HepG2 (cell line): ENCODE measurements at regions not wholly inside any gene's neighbourhood (a gene's known extent, or its start where the extent isn't known, plus 50 kb on each side); places are given as distances from the start of the nearest gene placed in this dataset.

Source experiments
- ATAC-seq: fragments of 200-7000 bp; cut with Tn5 transposase; 3 replicates; pipeline ENCODE4 v1.9.1; 2020; ENCODE audit warnings: mild to moderate bottlenecking, moderate library complexity
- BruUV-seq: library from RNA; stranded (reverse); fragments of 400-500 nt; replicated peaks from 2 replicates; lab custom pipeline; 2021; lab: Mats Ljungman, UMichigan
- CTCF ChIA-PET: fragments of 300-600 bp; formaldehyde crosslinking; extraction: SDS; loops from one replicate; lab custom pipeline; 2021; ENCODE audit warnings: low total read pairs, inconsistent platforms, low intra/inter-chr PET ratio; lab: Yijun Ruan, JAX
- POLR2A ChIA-PET: fragments of 350-600 bp; sonication (Branson Sonifier 250); formaldehyde crosslinking; loops from one replicate; lab custom pipeline; 2020; ENCODE audit warnings: antibody characterized with exemption, inconsistent platforms; lab: Yijun Ruan, JAX
- DNase-seq: peaks from one replicate; pipeline ENCODE4 v3.0.0-alpha.2; 2015; ENCODE audit warnings: low spot score
- FAIRE-seq: peaks from 3 replicates; lab custom pipeline; 2011; peaks lifted over from hg19 to GRCh38; lab: Jason Lieb, UNC
- H2AFZ ChIP-seq: one replicate; pipeline ENCODE4 v1.6.1; 2011; ENCODE audit warnings: low read length, inconsistent platforms
- H3K27ac ChIP-seq: fragments of 300-600 bp; 3 replicates; pipeline ENCODE4 v1.8.0; 2011; ENCODE audit warnings: mixed run types, mild to moderate bottlenecking, mixed read lengths, low read length, inconsistent platforms; ENCODE audit not compliant: insufficient read depth; ENCODE audit errors: extremely low read length
- H3K27me3 ChIP-seq, 2 experiments: fragments of 200-600 bp in 1 of 2; 2 replicates in 1 of 2; 3 replicates in 1 of 2; pipeline versions ENCODE4 v1.6.0 to v1.8.0; 2011; ENCODE audit warnings: low read length in 2 of 2, mild to moderate bottlenecking in 2 of 2, moderate library complexity in 2 of 2, inconsistent platforms in 1 of 2; ENCODE audit not compliant: insufficient read depth in 2 of 2, control insufficient read depth in 1 of 2
- H3K36me3 ChIP-seq, 2 experiments: fragments of 200-600 bp in 1 of 2; replicated peaks in 1 of 2; 2 replicates in 1 of 2; 3 replicates in 1 of 2; pipeline versions ENCODE4 v1.5.1 to v1.8.0; 2011; ENCODE audit warnings: low read length in 2 of 2, inconsistent platforms in 1 of 2; ENCODE audit not compliant: insufficient read depth in 2 of 2, control insufficient read depth in 1 of 2
- H3K4me1 ChIP-seq: 2 replicates; pipeline ENCODE4 v1.5.1; 2012; ENCODE audit warnings: low read length, inconsistent platforms; ENCODE audit not compliant: insufficient read depth
- H3K4me2 ChIP-seq: 2 replicates; pipeline ENCODE4 v1.6.0; 2011; ENCODE audit warnings: low read depth, low read length, inconsistent platforms
- H3K4me3 ChIP-seq, 3 experiments: fragments of 200-600 bp in 1 of 3; sonication (generic), shearing (Covaris generic) in 1 of 3; replicated peaks in 1 of 3; 2 replicates each; pipeline ENCODE4 v1.5.1; 2011 to 2016; ENCODE audit warnings: low read length in 3 of 3, inconsistent platforms in 2 of 3, low read depth in 2 of 3, mild to moderate bottlenecking in 2 of 3, control low read depth in 1 of 3, mixed read lengths in 1 of 3; ENCODE audit not compliant: insufficient read depth in 1 of 3
- H3K79me2 ChIP-seq: one replicate; pipeline ENCODE4 v1.6.1; 2011; ENCODE audit warnings: low read length, inconsistent platforms; ENCODE audit not compliant: insufficient read depth
- H3K9ac ChIP-seq: 2 replicates; pipeline ENCODE4 v1.6.0; 2011; ENCODE audit warnings: mild to moderate bottlenecking, low read depth, low read length, inconsistent platforms; ENCODE audit not compliant: insufficient read depth
- H3K9me3 ChIP-seq: 2 replicates; pipeline ENCODE4 v1.5.1; 2012; ENCODE audit warnings: mild to moderate bottlenecking, low read length
- H4K20me1 ChIP-seq: 2 replicates; pipeline ENCODE4 v1.6.0; 2011; ENCODE audit warnings: inconsistent platforms, mild to moderate bottlenecking, low read length, moderate library complexity; ENCODE audit not compliant: insufficient read depth
- ASH2L ChIP-seq: fragments of 300-600, 200-600 bp; sonication (generic); IDR thresholded peaks from 2 replicates; pipeline ENCODE4 v1.7.0; 2017; ENCODE audit warnings: low read depth, mild to moderate bottlenecking, moderate library complexity, mixed read lengths, low read length; ENCODE audit not compliant: insufficient read length
- CC2D1A ChIP-seq: sonication (generic); formaldehyde crosslinking; IDR thresholded peaks from 2 replicates; pipeline ENCODE4 v1.8.1; 2023; ENCODE audit warnings: mild to moderate bottlenecking, missing genetic modification reagents
- EED ChIP-seq: sonication (generic); formaldehyde crosslinking; IDR thresholded peaks from 2 replicates; pipeline ENCODE4 v1.5.0; 2020; ENCODE audit warnings: mild to moderate bottlenecking, missing genetic modification reagents
- HMG20A ChIP-seq: IDR thresholded peaks from 2 replicates; pipeline ENCODE4 v1.6.1; 2016; ENCODE audit warnings: borderline replicate concordance
- KDM4B ChIP-seq: sonication (generic); formaldehyde crosslinking; IDR thresholded peaks from 2 replicates; pipeline ENCODE4 v1.4.0; 2020; ENCODE audit warnings: missing genetic modification reagents
- RAD21 ChIP-seq: fragments of 450-650 bp; formaldehyde crosslinking; IDR thresholded peaks from 2 replicates; pipeline ENCODE4 v1.5.0; 2020; ENCODE audit warnings: mild to moderate bottlenecking
- SALL1 ChIP-seq: sonication (generic); formaldehyde crosslinking; IDR thresholded peaks from 2 replicates; pipeline ENCODE4 v1.8.0; 2022; ENCODE audit warnings: mild to moderate bottlenecking, missing genetic modification reagents
- SMC3 ChIP-seq: IDR thresholded peaks from 2 replicates; pipeline ENCODE4 v1.6.1; 2011; ENCODE audit warnings: low read length, improper control_type of control experiment
- SMYD3 ChIP-seq: sonication (generic); formaldehyde crosslinking; IDR thresholded peaks from 2 replicates; pipeline ENCODE4 v1.8.1; 2023; ENCODE audit warnings: mild to moderate bottlenecking, missing genetic modification reagents
- THAP11 ChIP-seq: IDR thresholded peaks from 2 replicates; pipeline ENCODE4 v1.6.1; 2016; ENCODE audit warnings: missing biosample characterization, missing genetic modification reagents
- ZBTB7A ChIP-seq: sonication (generic); formaldehyde crosslinking; IDR thresholded peaks from 2 replicates; pipeline ENCODE4 v1.8.0; 2022; ENCODE audit warnings: mild to moderate bottlenecking, missing genetic modification reagents
- ZNF232 ChIP-seq: sonication (generic); formaldehyde crosslinking; IDR thresholded peaks from 2 replicates; pipeline ENCODE4 v1.4.0; 2020; ENCODE audit warnings: missing genetic modification reagents, borderline replicate concordance
- ZNF558 ChIP-seq: sonication (generic); formaldehyde crosslinking; IDR thresholded peaks from 2 replicates; pipeline ENCODE4 v1.9.0; 2022; ENCODE audit warnings: mild to moderate bottlenecking, missing genetic modification reagents, borderline replicate concordance
- ZNF766 ChIP-seq: sonication (generic); formaldehyde crosslinking; IDR thresholded peaks from 2 replicates; pipeline ENCODE4 v1.5.0; 2020; ENCODE audit warnings: missing genetic modification reagents, borderline replicate concordance
- ZSCAN12 ChIP-seq: sonication (generic); formaldehyde crosslinking; IDR thresholded peaks from 2 replicates; pipeline ENCODE4 v1.9.0; 2021; ENCODE audit warnings: mild to moderate bottlenecking, missing genetic modification reagents
- WGBS: methylation state at CpG from one replicate; pipeline ENCODE4 v1.1.6; 2017; ENCODE audit warnings: low lambda C conversion rate; 5-methylcytosine and 5-hydroxymethylcytosine counted together
- in situ Hi-C: cut with HindIII; loops from 2 replicates; pipeline ENCODE4 v1.10.0; 2017; ENCODE audit warnings: low pct_unique_long_range_greater_than_20kb; ENCODE audit not compliant: extremely low pct_ligation_motif_present
- intact Hi-C: fragments of 100-400 bp; cut with micrococcal nuclease; formaldehyde crosslinking; loops from one replicate; pipeline ENCODE4 v1.10.0; 2022; ENCODE audit not compliant: unreplicated experiment
- TF ChIP-seq, protein P1 (sequence below): sonication (generic); formaldehyde crosslinking; IDR thresholded peaks from 2 replicates; pipeline ENCODE4 v1.4.0; 2020; ENCODE audit warnings: missing genetic modification reagents
- TF ChIP-seq, protein P2 (sequence below): IDR thresholded peaks from 2 replicates; pipeline ENCODE4 v1.6.1; 2016; ENCODE audit warnings: missing genetic modification reagents, missing compliant biosample characterization
- TF ChIP-seq, protein P3 (sequence below): conservative IDR thresholded peaks from 2 replicates; pipeline ENCODE4 v1.6.1; 2018; ENCODE audit warnings: missing genetic modification reagents
- TF ChIP-seq, protein P4 (sequence below): sonication (generic); formaldehyde crosslinking; IDR thresholded peaks from 2 replicates; pipeline ENCODE4 v1.5.1; 2020; ENCODE audit warnings: mild to moderate bottlenecking, missing genetic modification reagents, moderate library complexity

DNA sequence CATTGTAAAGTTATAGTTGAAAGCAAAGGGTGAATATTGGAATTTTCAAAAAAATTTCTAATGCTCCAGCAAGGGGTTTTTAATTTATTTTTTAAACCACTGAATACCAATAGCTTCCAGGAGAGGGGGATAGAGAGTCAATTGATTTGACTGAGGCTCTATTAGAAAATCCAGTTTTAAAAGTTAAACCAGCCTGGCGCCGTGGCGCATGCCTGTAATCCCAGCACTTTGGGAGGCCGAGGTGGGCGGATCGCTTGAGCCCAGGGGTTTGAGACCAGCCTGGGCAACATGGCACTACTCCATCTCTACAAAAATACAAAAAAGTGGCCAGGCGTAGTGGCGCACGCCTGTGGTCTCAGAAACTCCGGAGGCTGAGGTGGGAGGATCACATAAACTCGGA, 150.1 kb downstream of the SLC38A4 start:
- intact Hi-C loops (loop anchor here (2.0 to 5.0 kb wide), 6 partner anchors 152 to 345 kb away; partner anchors contain the start of genes SLC38A2 and SLC38A4), in situ Hi-C loops (loop anchor here (5.0 kb wide), 2 partner anchors 257 to 323 kb away; no protein-coding TSS in a partner anchor)
- no peak for ATAC-seq
- Histone ChIP-seq H3K79me2 (no peaks in the 10 kb centered on the region), H3K4me2 (no peak overlapping the region), H2AFZ (no peak overlapping the region), H3K4me1 (peaks cover 26% of the 10 kb centered on the region), H3K27me3 (no peaks in the 10 kb centered on the region), H3K9ac (no peak overlapping the region), H3K9me3 (no peaks in the 10 kb centered on the region), H3K4me3 (no peak overlapping the region), H3K27ac (no peak overlapping the region), H3K36me3 (no peaks in the 10 kb centered on the region), H4K20me1 (no peaks in the 10 kb centered on the region)
- peak; percentile 30 for DNase-seq
- ChIA-PET POLR2A (no interaction called here), CTCF (interaction anchor here (1.0 to 2.1 kb wide), 2 partner anchors 308 to 345 kb away, joined by 5 to 6 read pairs; no protein-coding TSS in a partner anchor)
- no TSS peak for BruUV-seq
- WGBS = 72% methylated on average over 11 of the region's 11 CpGs
- no peak for FAIRE-seq
- TF ChIP-seq ASH2L (no peak), SMC3 (peak; percentile 37; the same call in 1 of the 2 replicates), KDM4B (CRISPR knock-in tag) (no peak), ZNF766 (CRISPR knock-in tag) (no peak), ZNF558 (CRISPR knock-in tag) (no peak), ZSCAN12 (CRISPR knock-in tag) (no peak), CC2D1A (CRISPR knock-in tag) (no peak), SALL1 (CRISPR knock-in tag) (peak; percentile 15; the same call in 1 of the 2 replicates), EED (CRISPR knock-in tag) (no peak), THAP11 (CRISPR knock-in tag) (no peak), HMG20A (no peak), ZNF232 (no peak), ZBTB7A (CRISPR knock-in tag) (no peak), SMYD3 (no peak), RAD21 (CRISPR knock-in tag) (peak; percentile 45)
- TF ChIP-seq, protein P1, sequence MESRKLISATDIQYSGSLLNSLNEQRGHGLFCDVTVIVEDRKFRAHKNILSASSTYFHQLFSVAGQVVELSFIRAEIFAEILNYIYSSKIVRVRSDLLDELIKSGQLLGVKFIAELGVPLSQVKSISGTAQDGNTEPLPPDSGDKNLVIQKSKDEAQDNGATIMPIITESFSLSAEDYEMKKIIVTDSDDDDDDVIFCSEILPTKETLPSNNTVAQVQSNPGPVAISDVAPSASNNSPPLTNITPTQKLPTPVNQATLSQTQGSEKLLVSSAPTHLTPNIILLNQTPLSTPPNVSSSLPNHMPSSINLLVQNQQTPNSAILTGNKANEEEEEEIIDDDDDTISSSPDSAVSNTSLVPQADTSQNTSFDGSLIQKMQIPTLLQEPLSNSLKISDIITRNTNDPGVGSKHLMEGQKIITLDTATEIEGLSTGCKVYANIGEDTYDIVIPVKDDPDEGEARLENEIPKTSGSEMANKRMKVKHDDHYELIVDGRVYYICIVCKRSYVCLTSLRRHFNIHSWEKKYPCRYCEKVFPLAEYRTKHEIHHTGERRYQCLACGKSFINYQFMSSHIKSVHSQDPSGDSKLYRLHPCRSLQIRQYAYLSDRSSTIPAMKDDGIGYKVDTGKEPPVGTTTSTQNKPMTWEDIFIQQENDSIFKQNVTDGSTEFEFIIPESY (CRISPR knock-in tag) = peak; percentile 85
- TF ChIP-seq, protein P2, sequence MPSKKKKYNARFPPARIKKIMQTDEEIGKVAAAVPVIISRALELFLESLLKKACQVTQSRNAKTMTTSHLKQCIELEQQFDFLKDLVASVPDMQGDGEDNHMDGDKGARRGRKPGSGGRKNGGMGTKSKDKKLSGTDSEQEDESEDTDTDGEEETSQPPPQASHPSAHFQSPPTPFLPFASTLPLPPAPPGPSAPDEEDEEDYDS (CRISPR knock-in tag) = no peak
- TF ChIP-seq, protein P3, sequence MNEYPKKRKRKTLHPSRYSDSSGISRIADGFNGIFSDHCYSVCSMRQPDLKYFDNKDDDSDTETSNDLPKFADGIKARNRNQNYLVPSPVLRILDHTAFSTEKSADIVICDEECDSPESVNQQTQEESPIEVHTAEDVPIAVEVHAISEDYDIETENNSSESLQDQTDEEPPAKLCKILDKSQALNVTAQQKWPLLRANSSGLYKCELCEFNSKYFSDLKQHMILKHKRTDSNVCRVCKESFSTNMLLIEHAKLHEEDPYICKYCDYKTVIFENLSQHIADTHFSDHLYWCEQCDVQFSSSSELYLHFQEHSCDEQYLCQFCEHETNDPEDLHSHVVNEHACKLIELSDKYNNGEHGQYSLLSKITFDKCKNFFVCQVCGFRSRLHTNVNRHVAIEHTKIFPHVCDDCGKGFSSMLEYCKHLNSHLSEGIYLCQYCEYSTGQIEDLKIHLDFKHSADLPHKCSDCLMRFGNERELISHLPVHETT (CRISPR knock-in tag) = no peak
- TF ChIP-seq, protein P4, sequence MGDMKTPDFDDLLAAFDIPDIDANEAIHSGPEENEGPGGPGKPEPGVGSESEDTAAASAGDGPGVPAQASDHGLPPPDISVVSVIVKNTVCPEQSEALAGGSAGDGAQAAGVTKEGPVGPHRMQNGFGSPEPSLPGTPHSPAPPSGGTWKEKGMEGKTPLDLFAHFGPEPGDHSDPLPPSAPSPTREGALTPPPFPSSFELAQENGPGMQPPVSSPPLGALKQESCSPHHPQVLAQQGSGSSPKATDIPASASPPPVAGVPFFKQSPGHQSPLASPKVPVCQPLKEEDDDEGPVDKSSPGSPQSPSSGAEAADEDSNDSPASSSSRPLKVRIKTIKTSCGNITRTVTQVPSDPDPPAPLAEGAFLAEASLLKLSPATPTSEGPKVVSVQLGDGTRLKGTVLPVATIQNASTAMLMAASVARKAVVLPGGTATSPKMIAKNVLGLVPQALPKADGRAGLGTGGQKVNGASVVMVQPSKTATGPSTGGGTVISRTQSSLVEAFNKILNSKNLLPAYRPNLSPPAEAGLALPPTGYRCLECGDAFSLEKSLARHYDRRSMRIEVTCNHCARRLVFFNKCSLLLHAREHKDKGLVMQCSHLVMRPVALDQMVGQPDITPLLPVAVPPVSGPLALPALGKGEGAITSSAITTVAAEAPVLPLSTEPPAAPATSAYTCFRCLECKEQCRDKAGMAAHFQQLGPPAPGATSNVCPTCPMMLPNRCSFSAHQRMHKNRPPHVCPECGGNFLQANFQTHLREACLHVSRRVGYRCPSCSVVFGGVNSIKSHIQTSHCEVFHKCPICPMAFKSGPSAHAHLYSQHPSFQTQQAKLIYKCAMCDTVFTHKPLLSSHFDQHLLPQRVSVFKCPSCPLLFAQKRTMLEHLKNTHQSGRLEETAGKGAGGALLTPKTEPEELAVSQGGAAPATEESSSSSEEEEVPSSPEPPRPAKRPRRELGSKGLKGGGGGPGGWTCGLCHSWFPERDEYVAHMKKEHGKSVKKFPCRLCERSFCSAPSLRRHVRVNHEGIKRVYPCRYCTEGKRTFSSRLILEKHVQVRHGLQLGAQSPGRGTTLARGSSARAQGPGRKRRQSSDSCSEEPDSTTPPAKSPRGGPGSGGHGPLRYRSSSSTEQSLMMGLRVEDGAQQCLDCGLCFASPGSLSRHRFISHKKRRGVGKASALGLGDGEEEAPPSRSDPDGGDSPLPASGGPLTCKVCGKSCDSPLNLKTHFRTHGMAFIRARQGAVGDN (CRISPR knock-in tag) = peak; percentile 50
